ENCODE measurements at regions not wholly inside any gene's neighbourhood (a gene's known extent, or its start where the extent isn't known, plus 50 kb on each side); places are given as distances from the start of the nearest gene placed in this dataset.

DNA sequence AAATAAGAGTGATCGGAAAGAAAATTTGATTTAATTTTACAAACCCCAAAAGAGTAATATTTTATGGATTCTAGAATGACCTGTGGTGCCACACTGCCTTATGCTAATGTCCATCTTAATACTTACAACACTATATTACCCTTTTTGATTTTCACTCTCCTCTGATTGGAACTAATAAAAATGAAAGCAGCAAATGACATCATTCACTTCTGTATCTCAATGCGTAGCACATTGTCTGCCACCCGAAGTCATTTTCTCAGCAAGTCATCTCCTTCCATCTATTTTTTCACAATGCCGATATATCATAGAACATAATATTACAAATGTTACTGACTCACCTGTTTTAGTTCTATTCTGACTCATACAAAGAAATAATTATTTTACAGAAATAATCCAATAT is 127.5 kb upstream of the PCLO start:
- TF ChIP-seq, protein P1, sequence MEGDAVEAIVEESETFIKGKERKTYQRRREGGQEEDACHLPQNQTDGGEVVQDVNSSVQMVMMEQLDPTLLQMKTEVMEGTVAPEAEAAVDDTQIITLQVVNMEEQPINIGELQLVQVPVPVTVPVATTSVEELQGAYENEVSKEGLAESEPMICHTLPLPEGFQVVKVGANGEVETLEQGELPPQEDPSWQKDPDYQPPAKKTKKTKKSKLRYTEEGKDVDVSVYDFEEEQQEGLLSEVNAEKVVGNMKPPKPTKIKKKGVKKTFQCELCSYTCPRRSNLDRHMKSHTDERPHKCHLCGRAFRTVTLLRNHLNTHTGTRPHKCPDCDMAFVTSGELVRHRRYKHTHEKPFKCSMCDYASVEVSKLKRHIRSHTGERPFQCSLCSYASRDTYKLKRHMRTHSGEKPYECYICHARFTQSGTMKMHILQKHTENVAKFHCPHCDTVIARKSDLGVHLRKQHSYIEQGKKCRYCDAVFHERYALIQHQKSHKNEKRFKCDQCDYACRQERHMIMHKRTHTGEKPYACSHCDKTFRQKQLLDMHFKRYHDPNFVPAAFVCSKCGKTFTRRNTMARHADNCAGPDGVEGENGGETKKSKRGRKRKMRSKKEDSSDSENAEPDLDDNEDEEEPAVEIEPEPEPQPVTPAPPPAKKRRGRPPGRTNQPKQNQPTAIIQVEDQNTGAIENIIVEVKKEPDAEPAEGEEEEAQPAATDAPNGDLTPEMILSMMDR (IDR thresholded peaks at IDR 0.05) = no peak
- TF ChIP-seq POLR2AphosphoS5 (IDR thresholded peaks at IDR 0.05) = no peak

Measured in prostate gland (tissue), 2 donors.